HepG2 (cell line): ENCODE measurements at regions not wholly inside any gene's neighbourhood (a gene's known extent, or its start where the extent isn't known, plus 50 kb on each side); places are given as distances from the start of the nearest gene placed in this dataset.

Experiments used
- ATAC-seq: fragments of 200-7000 bp; cut with Tn5 transposase; 3 replicates; pipeline ENCODE4 v1.9.1; 2020; ENCODE audit warnings: mild to moderate bottlenecking, moderate library complexity
- BruUV-seq: library from RNA; stranded (reverse); fragments of 400-500 nt; replicated peaks from 2 replicates; lab custom pipeline; 2021; lab: Mats Ljungman, UMichigan
- CTCF ChIA-PET: fragments of 300-600 bp; formaldehyde crosslinking; extraction: SDS; loops from one replicate; lab custom pipeline; 2021; ENCODE audit warnings: low total read pairs, inconsistent platforms, low intra/inter-chr PET ratio; lab: Yijun Ruan, JAX
- POLR2A ChIA-PET: fragments of 350-600 bp; sonication (Branson Sonifier 250); formaldehyde crosslinking; loops from one replicate; lab custom pipeline; 2020; ENCODE audit warnings: antibody characterized with exemption, inconsistent platforms; lab: Yijun Ruan, JAX
- DNase-seq: peaks from one replicate; pipeline ENCODE4 v3.0.0-alpha.2; 2015; ENCODE audit warnings: low spot score
- FAIRE-seq: peaks from 3 replicates; lab custom pipeline; 2011; peaks lifted over from hg19 to GRCh38; lab: Jason Lieb, UNC
- H2AFZ ChIP-seq: one replicate; pipeline ENCODE4 v1.6.1; 2011; ENCODE audit warnings: low read length, inconsistent platforms
- H3K27ac ChIP-seq: fragments of 300-600 bp; 3 replicates; pipeline ENCODE4 v1.8.0; 2011; ENCODE audit warnings: mixed run types, mild to moderate bottlenecking, mixed read lengths, low read length, inconsistent platforms; ENCODE audit not compliant: insufficient read depth; ENCODE audit errors: extremely low read length
- H3K27me3 ChIP-seq, 2 experiments: fragments of 200-600 bp in 1 of 2; 2 replicates in 1 of 2; 3 replicates in 1 of 2; pipeline versions ENCODE4 v1.6.0 to v1.8.0; 2011; ENCODE audit warnings: low read length in 2 of 2, mild to moderate bottlenecking in 2 of 2, moderate library complexity in 2 of 2, inconsistent platforms in 1 of 2; ENCODE audit not compliant: insufficient read depth in 2 of 2, control insufficient read depth in 1 of 2
- H3K36me3 ChIP-seq, 2 experiments: fragments of 200-600 bp in 1 of 2; replicated peaks in 1 of 2; 2 replicates in 1 of 2; 3 replicates in 1 of 2; pipeline versions ENCODE4 v1.5.1 to v1.8.0; 2011; ENCODE audit warnings: low read length in 2 of 2, inconsistent platforms in 1 of 2; ENCODE audit not compliant: insufficient read depth in 2 of 2, control insufficient read depth in 1 of 2
- H3K4me1 ChIP-seq: 2 replicates; pipeline ENCODE4 v1.5.1; 2012; ENCODE audit warnings: low read length, inconsistent platforms; ENCODE audit not compliant: insufficient read depth
- H3K4me2 ChIP-seq: 2 replicates; pipeline ENCODE4 v1.6.0; 2011; ENCODE audit warnings: low read depth, low read length, inconsistent platforms
- H3K4me3 ChIP-seq, 3 experiments: fragments of 200-600 bp in 1 of 3; sonication (generic), shearing (Covaris generic) in 1 of 3; replicated peaks in 1 of 3; 2 replicates each; pipeline ENCODE4 v1.5.1; 2011 to 2016; ENCODE audit warnings: low read length in 3 of 3, inconsistent platforms in 2 of 3, low read depth in 2 of 3, mild to moderate bottlenecking in 2 of 3, control low read depth in 1 of 3, mixed read lengths in 1 of 3; ENCODE audit not compliant: insufficient read depth in 1 of 3
- H3K79me2 ChIP-seq: one replicate; pipeline ENCODE4 v1.6.1; 2011; ENCODE audit warnings: low read length, inconsistent platforms; ENCODE audit not compliant: insufficient read depth
- H3K9ac ChIP-seq: 2 replicates; pipeline ENCODE4 v1.6.0; 2011; ENCODE audit warnings: mild to moderate bottlenecking, low read depth, low read length, inconsistent platforms; ENCODE audit not compliant: insufficient read depth
- H3K9me3 ChIP-seq: 2 replicates; pipeline ENCODE4 v1.5.1; 2012; ENCODE audit warnings: mild to moderate bottlenecking, low read length
- H4K20me1 ChIP-seq: 2 replicates; pipeline ENCODE4 v1.6.0; 2011; ENCODE audit warnings: inconsistent platforms, mild to moderate bottlenecking, low read length, moderate library complexity; ENCODE audit not compliant: insufficient read depth
- CTCF ChIP-seq: sonication (generic); formaldehyde crosslinking; IDR thresholded peaks from 2 replicates; pipeline ENCODE4 v1.5.0; 2020; ENCODE audit warnings: mild to moderate bottlenecking, missing genetic modification reagents, moderate library complexity
- HDAC2 ChIP-seq: sonication (generic); formaldehyde crosslinking; IDR thresholded peaks from 2 replicates; pipeline ENCODE4 v1.4.0; 2020; ENCODE audit warnings: missing genetic modification reagents
- HNRNPH1 ChIP-seq: fragments of 200-400 bp; formaldehyde crosslinking; optimal IDR thresholded peaks from 2 replicates; pipeline ENCODE3; 2017; ENCODE audit warnings: mild to moderate bottlenecking, low read depth, low read length
- MED1 ChIP-seq: sonication (generic); formaldehyde crosslinking; IDR thresholded peaks from 2 replicates; pipeline ENCODE4 v1.4.0; 2020; ENCODE audit warnings: missing genetic modification reagents
- POGZ ChIP-seq: sonication (generic); formaldehyde crosslinking; IDR thresholded peaks from 2 replicates; pipeline ENCODE4 v1.4.0; 2020; ENCODE audit warnings: mild to moderate bottlenecking, missing genetic modification reagents
- RNF219 ChIP-seq: sonication (generic); formaldehyde crosslinking; IDR thresholded peaks from 2 replicates; pipeline ENCODE4 v1.5.0; 2020; ENCODE audit warnings: mild to moderate bottlenecking, missing genetic modification reagents
- ZFY ChIP-seq: sonication (generic); formaldehyde crosslinking; IDR thresholded peaks from 2 replicates; pipeline ENCODE4 v1.4.0; 2020; ENCODE audit warnings: missing genetic modification reagents
- ZMYM4 ChIP-seq: sonication (generic); formaldehyde crosslinking; IDR thresholded peaks from 2 replicates; pipeline ENCODE4 v1.8.1; 2023; ENCODE audit warnings: mild to moderate bottlenecking, missing genetic modification reagents
- ZNF3 ChIP-seq: IDR thresholded peaks from 2 replicates; pipeline ENCODE4 v1.7.0; 2017; ENCODE audit warnings: inconsistent platforms
- WGBS: methylation state at CpG from one replicate; pipeline ENCODE4 v1.1.6; 2017; ENCODE audit warnings: low lambda C conversion rate; 5-methylcytosine and 5-hydroxymethylcytosine counted together
- in situ Hi-C: cut with HindIII; loops from 2 replicates; pipeline ENCODE4 v1.10.0; 2017; ENCODE audit warnings: low pct_unique_long_range_greater_than_20kb; ENCODE audit not compliant: extremely low pct_ligation_motif_present
- intact Hi-C: fragments of 100-400 bp; cut with micrococcal nuclease; formaldehyde crosslinking; loops from one replicate; pipeline ENCODE4 v1.10.0; 2022; ENCODE audit not compliant: unreplicated experiment
- TF ChIP-seq, protein P1 (sequence below): sonication (generic); formaldehyde crosslinking; IDR thresholded peaks from 2 replicates; pipeline ENCODE4 v1.4.0; 2020; ENCODE audit warnings: missing genetic modification reagents
- TF ChIP-seq, protein P2 (sequence below): sonication (generic); formaldehyde crosslinking; IDR thresholded peaks from 2 replicates; pipeline ENCODE4 v1.4.0; 2020; ENCODE audit warnings: mild to moderate bottlenecking, missing genetic modification reagents

DNA sequence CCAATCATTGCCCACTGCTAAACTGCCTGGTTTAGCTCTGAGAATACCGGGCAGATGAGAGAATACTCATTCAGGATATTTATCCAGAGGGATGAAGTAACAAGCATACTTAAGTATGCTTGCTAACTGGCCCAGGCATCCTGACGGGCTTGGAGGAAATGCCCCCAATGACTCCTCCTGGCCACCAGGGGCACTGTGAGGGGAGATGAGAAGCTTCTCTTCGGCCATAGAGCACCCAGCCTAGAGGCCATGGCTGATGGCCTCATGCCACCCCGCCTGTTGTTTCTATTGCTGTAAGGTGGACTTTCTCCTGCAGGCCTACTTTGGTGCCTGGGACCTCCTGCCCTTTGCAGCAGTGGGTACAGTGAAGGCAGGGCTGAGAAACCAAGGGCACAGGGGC lies 134.5 kb upstream of the FSTL4 start:
- intact Hi-C loops (no loop called here), in situ Hi-C loops (no loop called here)
- Histone ChIP-seq H2AFZ (no peak overlapping the region), H3K79me2 (no peaks in the 10 kb centered on the region), H4K20me1 (no peaks in the 10 kb centered on the region), H3K9me3 (no peaks in the 10 kb centered on the region), H3K36me3 (no peaks in the 10 kb centered on the region), H3K27me3 (no peaks in the 10 kb centered on the region; a peak in 1 of 5 replicates), H3K27ac (no peak overlapping the region), H3K4me3 (no peak overlapping the region), H3K4me1 (0 out of 2 replicates have a peak, but pooled peaks cover 6% of the 10 kb centered on the region), H3K4me2 (no peak overlapping the region), H3K9ac (no peak overlapping the region)
- peak; percentile 4 for DNase-seq
- 44% methylated on average over 2 of the region's 4 CpGs for WGBS
- POLR2A ChIA-PET = no interaction called here
- FAIRE-seq = no peak
- ATAC-seq = no peak
- CTCF ChIA-PET = no interaction called here
- no TSS peak for BruUV-seq
- TF ChIP-seq, protein P1, sequence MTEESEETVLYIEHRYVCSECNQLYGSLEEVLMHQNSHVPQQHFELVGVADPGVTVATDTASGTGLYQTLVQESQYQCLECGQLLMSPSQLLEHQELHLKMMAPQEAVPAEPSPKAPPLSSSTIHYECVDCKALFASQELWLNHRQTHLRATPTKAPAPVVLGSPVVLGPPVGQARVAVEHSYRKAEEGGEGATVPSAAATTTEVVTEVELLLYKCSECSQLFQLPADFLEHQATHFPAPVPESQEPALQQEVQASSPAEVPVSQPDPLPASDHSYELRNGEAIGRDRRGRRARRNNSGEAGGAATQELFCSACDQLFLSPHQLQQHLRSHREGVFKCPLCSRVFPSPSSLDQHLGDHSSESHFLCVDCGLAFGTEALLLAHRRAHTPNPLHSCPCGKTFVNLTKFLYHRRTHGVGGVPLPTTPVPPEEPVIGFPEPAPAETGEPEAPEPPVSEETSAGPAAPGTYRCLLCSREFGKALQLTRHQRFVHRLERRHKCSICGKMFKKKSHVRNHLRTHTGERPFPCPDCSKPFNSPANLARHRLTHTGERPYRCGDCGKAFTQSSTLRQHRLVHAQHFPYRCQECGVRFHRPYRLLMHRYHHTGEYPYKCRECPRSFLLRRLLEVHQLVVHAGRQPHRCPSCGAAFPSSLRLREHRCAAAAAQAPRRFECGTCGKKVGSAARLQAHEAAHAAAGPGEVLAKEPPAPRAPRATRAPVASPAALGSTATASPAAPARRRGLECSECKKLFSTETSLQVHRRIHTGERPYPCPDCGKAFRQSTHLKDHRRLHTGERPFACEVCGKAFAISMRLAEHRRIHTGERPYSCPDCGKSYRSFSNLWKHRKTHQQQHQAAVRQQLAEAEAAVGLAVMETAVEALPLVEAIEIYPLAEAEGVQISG (CRISPR knock-in tag) = peak; percentile 98
- TF ChIP-seq POGZ (0 out of 2 replicates have a peak, but pooled peaks have one; percentile 14), CTCF (CRISPR knock-in tag) (peak; percentile 10; the same call in 1 of the 2 replicates), MED1 (CRISPR knock-in tag) (no peak), ZMYM4 (CRISPR knock-in tag) (peak; percentile 59; the same call in 1 of the 2 replicates), HNRNPH1 (no peak), RNF219 (CRISPR knock-in tag) (no peak), ZNF3 (no peak), ZFY (no peak), HDAC2 (CRISPR knock-in tag) (no peak)
- TF ChIP-seq, protein P2, sequence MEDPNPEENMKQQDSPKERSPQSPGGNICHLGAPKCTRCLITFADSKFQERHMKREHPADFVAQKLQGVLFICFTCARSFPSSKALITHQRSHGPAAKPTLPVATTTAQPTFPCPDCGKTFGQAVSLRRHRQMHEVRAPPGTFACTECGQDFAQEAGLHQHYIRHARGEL (CRISPR knock-in tag) = no peak
